ENCODE measurements at regions not wholly inside any gene's neighbourhood (a gene's known extent, or its start where the extent isn't known, plus 50 kb on each side); places are given as distances from the start of the nearest gene placed in this dataset.
"Not testable (repeated sequence)": the region's sequence is repeated elsewhere in the genome, so short reads cannot be mapped to it uniquely, and the experiment has no call there.

DNA sequence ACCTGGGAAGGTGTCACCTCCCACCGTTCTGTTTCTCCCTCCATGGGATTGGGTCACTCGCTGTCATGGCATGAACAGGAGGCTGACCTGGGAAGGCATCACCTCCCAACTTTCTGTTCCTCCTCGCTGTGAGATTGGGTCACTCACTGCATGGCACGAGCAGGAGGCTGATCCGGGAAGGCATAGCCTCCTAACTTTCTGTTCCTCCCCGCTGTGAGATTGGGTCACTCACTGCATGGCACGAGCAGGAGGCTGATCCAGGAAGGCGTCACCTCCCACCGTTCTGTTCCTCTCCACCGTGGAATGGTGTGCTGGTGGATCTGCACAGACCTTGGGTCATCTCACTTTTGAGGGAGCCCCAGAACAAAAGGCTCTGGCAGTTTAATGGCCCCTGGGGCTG lies 239.2 kb upstream of the PRKCQ start:
- DNase-seq (ENCODE audit: low read depth) = no peak

DNA sequence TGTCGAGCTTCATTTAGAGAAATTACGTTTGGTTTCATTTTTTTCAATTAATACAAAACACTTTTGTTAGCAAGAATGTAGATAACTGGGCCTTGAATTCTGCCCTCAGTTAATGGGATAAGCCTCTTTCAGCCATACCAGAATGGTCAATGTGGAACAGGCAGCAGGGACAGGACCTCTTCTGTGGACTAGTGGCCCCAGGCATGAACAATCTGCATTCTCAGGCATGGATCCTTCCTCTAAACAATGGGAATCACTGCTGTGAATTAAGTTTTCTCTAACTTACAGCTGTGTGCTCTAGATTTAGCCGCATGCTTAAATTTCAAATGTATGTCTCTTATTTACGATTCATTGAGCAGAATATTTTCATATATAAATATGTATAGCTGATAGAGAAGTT lies 237.7 kb upstream of the PRKCQ start:
- DNase-seq (ENCODE audit: low read depth) = no peak

DNA sequence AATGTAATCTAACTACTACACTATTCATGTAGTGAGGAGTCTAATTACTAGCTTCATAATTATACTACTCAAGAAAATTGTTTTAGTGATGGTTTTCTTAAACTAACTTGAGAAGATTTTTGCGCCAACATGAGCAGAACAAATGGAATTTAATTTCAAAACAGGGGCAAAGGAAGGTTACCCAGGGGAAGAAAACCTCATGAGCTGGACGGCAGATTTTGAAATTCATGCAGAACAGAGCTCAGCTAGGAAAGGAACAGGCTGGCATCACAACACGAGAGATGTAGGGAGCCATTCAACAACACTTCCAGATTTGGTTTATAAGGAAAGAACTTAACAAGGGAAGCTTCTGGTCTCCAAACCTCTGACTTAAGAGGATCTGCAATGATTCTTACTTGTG lies 235.3 kb upstream of the PRKCQ start:
- DNase-seq (ENCODE audit: low read depth) = no peak

DNA sequence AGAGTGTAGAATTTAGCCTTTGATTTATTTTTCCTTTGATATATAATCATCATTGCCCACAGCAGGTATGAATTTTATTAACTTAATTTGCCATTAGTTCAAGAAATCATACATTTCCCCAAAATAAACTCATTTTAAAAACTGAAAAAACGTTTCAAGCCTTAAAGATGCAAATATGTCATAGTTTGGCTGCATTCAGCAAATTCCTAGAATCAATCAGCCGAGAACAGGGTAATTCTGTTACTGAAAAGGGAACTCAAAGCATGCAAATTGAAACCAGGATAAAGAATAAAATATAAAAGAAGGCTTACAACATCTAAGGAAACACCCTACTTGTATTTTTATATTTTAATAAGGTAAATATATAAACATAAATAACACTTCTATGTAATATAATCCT lies 233.8 kb upstream of the PRKCQ start:
- no peak for DNase-seq (ENCODE audit: low read depth)

DNA sequence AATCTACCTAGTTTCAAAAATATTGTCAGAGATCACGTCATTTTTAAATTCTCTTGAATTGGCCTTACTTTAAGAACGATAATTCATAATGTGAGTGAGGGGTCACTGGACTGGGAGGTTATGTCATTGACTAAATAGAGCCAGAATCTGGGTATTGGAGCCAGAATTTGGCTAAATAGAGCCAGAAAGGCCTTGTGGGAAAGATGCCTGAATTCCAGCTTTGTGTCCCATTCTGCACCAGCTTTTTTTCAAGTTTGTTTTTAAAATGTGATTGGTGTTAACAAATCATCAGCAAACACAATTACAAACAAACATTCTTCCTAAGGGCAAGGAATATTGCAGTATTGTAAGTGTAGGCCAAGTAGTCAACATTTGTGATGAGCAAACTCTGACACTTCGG lies 233.2 kb upstream of the PRKCQ start:
- no peak for DNase-seq (ENCODE audit: low read depth)

DNA sequence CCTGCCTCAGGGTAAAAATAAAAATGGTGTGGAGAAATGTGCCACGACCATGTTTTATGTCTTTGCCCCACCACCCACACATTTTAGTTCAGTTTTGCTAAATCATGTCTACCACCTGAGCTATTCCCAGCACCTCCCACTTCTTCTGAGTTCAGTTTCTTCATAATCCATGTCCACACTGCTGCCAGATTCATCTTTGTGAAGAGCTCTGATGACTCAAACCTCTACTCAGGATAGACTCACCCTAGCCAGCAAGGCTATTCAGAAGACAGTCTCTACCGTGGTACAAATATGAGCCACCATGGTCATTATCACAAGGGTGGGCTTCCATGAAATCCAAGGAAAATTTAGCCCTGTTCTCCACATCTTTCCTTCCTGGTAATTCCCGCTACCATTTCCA lies 231.1 kb upstream of the PRKCQ start:
- DNase-seq (ENCODE audit: low read depth) = peak; percentile 20

DNA sequence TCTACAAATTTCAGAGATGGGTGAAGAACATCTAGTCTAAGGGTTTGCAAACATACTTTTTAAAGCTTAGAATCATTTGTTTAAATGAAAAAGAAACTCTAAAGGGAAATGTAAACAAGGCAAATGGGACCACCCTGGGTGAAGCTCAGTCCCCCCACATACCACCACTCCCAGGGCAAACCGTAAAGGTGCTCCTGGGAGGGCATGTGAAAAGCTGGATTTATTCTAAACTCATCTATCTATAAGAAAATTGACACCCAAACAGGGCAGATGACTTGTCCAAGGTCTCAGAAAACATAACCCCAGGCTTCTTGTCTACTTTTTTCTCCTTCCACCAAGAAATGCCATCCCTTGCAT lies 223.3 kb upstream of the PRKCQ start:
- DNase-seq (ENCODE audit: low read depth) = no peak

DNA sequence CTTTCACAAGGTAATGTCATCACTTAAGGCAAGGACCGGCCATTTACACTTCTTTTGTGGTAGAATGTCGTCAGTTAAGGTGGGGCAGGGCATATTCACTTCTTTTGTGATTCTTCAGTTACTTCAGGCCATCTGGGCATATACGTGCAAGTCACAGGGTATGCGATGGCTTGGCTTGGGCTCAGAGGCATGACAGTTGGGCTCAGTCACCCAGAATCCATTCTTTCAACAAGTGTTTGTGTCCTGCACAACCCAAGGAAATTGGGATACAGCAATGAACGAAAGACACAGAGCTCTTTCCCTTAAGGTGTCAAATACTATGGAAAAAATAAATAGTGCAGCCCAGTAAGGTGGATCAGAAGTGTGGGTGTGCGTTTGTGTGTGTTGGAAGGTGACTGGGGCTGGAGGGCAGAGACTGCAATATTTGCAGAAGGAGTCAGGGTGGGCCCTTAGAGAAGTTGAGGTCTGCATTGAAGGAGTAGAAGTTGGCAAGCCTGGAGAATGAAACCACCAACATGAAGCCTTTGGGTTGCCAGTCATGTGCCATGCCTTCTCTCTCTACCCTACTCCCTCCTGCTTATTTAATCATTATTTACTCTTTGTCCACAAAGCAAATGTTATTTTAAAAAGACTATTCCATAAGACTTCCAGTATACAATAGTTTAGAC lies 222.8 kb upstream of the PRKCQ start:
- no peak for DNase-seq (ENCODE audit: low read depth)

DNA sequence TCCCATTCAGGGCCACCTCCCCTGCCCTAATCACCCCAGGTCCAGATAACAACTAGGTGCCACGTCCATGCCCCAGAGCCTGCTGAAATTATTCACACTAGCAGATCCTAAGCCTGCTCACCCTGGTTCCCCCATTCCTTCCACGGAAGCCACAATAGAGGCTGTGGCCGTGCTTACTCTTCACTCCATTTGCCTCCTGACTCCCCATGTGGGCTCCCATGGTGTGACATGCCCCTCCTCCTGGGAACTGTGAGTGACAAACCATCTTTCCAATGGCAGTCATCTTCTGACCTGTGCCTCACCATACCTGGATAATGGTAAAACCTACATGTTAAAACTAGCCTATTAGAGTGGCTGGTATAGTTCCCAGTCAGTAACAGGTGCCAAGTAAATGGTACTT lies 216.2 kb upstream of the PRKCQ start:
- DNase-seq (ENCODE audit: low read depth) = no peak

DNA sequence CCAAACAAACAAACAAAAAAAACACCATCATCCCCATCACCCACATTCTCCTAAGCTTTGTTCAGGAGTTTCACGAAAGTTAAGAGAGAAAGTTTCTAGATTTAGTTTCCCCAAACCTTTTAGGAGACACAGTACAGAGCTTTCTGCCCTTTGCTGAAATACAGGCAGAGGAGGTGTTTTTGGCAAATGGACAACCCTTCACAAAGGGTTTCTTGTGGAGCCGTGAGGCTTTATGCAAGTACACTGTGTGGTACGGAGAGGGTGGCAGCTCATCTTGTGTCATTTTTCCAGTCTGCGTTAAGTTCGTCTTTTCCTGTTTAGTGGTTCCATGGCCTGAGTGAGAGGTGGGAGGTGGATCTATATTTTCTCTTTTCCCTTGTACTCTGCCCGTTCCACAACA lies 215.5 kb upstream of the PRKCQ start:
- DNase-seq (ENCODE audit: low read depth) = no peak

DNA sequence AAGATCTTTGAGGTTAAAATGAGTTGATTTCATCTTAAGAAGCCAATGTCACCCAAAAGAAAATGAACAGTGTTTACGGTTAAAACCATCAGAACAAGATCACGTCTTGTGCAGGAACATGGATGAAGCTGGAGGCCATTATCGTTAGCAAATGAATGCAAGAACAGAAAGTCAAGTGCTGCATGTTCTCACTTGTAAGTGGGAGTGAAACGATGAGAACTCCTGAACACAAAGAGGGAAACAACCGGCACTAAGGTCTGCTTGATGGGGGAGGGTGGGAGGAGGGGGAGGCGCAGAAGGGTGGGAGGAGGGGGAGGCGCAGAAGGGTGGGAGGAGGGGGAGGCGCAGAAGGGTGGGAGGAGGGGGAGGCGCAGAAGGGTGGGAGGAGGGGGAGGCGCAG lies 214.8 kb upstream of the PRKCQ start:
- not testable (repeated sequence) for DNase-seq (ENCODE audit: low read depth)

DNA sequence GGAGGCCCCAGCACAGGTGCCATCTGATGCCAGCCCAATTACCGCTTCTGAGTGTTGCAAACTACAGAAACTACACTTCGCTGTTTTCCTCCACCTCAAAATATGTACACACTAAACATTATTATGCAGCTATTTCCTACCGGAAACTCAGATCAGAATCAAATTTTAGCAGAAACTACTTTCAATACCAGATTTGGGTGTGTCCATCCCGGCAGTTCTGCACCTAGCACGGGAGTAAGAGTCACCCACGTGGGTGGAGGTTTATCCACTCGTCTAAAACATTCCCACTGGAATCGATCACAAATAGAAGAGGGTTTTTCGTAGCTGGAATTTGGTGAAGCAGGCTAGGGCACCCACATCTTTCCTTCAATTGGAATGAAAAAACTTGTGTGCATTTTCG lies 214.4 kb upstream of the PRKCQ start:
- no peak for DNase-seq (ENCODE audit: low read depth)

DNA sequence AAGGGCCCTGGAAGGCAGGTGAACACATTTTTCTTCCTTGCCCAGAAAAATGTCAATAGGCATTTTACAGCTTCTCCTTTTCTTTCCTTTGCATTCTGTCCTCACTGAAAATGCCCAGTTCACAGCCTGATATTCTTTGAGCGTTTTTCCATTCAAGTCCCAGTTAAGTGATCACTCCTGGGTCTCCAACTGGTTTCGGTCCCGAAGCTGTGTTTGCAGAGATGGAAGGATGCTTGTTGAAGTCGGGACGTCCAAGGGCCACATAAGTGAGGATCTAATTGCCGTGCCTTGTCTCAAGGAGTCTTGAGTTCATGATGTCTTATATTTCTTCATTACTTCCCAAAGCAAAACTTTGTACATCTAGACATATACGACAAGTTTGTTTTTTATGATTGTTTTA lies 208.7 kb upstream of the PRKCQ start:
- DNase-seq (ENCODE audit: low read depth) = no peak

DNA sequence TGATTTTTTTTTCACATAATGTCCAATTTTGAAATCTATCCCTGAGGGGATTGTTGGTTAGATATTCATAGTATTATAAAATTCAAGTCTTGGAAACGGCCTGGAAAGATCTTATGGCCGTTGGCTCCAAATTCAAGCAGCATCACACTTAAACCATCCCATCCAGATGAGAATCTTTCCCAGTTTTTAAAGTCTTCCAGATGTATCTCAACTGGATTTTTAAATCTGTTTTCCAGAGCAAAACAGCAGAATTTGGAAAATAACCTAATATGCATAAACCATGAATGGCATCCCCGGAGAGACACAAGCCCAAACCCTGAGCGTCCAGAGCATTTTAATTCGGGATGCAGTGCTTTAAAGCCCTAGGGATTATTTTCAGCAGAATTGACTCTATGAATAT lies 208.2 kb upstream of the PRKCQ start:
- no peak for DNase-seq (ENCODE audit: low read depth)

DNA sequence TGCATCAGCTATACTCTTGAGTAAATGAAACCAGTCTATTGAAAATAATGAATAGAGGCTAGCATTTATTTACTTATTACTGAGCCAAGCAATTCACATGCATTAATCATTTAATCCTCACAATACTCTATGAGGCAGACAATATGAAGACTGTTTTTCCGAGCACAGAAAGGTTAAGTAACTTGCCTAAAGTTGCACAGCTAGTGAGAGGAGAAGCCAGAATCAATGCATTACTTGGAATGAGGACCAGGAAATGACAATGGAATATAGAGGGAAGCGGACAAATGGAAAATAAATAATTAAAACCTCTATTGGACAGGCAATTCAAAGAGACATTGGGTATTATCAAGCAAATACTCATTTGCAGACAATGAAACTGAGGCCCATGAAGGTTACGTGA lies 207.6 kb upstream of the PRKCQ start:
- DNase-seq (ENCODE audit: low read depth) = no peak

DNA sequence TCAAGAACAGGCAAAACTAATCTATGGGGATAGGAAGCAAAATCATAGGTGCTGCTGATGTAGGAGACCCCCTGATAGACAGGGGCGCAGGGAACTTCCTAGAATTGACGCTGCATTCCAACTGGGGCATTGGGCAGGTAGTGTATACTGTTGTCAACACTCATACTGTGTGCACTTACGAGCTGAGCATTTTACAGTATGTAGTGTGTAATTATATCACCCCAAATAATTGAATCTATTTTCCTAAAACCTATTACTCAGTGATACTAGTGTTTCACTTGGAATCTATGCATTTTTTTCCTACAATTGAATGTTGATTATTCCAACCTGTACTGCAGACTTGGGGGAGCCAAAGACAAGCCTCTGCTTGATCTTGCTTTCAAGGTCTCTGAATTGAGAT lies 207.0 kb upstream of the PRKCQ start:
- DNase-seq (ENCODE audit: low read depth) = no peak

DNA sequence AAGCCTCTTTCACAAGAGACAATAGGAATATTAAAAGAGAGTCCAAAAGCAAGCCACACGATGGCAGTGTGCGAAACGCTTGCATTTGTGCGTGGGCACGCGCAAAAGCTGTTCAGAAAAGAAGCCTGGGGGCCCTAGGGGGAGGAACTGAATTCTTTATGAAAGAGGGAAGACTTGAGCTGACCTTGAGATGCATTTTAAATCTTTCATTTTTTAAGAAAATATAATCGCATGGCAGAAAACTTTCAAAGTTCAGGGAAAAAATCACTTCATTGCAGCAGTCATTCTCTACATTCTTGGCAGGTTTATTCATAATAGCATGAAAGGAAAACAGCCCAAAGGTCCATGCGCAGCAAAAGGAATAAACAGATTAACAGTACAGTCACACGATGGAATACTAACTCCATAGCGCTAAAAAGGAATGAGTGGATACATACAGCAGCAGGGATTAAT lies 206.5 kb upstream of the PRKCQ start:
- no peak for DNase-seq (ENCODE audit: low read depth)

DNA sequence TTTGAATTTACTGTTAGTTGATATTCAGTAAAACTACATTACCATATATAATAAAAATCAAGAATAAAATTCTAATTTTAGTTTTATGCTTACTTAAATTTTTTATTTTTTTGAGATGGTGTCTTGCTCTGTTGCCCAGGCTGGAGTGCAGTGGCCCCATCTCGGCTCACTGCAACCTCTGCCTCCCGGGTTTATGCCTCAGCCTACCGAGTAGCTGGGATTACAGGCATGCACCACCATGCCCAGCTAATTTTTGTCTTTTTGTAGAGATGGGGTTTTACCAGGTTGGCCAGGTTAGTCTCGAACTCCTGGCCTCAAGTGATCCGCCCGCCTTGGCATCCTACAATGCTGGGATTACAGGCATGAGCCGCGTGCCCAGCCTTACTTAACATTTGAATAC lies 204.4 kb upstream of the PRKCQ start:
- not testable (repeated sequence) for DNase-seq (ENCODE audit: low read depth)

DNA sequence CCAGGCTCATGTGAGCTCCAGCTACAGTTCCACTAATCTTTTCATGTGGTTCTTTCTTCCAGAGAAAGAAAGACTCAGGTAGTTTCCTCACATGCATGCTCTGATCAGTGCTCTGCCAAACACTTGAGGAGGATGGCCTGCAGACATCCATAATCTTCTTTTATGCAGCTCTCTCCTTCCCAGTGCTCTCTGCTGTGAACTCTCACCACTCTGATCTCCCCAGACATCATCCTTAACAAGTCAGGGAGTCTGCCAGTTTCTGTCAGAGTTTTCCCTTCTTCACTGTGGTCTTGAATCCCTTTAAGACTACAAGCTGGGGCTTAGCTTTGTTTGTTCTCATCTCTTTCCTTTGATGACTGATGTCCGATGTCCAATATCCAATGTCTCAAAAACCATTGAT lies 203.4 kb upstream of the PRKCQ start:
- no peak for DNase-seq (ENCODE audit: low read depth)

DNA sequence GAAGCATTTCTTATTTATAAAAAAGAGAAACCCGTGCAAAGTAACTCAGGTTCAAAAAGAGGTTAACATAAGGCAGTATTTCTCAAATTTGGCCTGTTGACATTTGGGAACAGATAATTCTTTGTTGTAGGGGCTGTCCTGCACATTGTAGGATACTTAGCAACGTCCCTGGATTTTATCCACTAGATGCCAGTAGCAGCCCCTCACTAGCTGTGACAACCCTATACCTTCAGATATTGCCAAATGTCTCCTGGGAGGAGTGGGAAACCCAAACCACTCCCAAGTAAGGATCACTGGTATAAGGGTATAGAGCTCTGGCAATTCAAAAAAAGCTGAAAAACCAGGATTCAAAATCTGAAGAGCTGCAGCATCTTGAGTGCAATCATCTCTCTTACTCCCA lies 202.3 kb upstream of the PRKCQ start:
- DNase-seq (ENCODE audit: low read depth) = no peak

DNA sequence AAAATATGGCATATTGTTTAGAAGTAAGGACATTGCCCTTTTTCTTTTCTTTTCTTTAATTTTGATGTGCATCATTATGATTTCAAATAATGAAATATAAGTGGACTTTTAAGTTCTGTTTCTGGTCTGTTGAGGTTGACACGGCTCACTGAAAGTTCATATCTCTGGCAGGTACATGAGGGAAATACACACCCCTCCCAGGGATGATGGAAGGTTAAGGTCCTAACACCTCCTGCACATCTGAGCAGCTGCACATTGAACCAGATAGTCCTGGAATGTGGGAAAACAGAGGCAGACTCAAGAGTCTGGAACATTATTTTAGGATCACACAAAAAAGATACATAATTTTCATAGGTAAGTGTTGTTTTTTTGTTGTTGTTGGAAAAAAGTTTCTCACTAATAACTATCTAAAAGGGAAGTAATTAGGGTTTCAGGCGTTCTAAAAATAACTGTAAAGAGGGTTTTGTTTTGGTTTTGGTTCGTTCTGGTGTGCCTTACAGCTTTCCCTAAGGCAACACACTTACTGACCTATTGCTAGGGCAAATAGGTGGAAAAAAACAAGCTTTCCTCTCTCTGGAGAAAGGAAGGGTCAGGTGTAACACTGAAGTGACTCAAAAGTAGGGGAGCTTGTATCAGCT lies 201.2 kb upstream of the PRKCQ start:
- no peak for DNase-seq (ENCODE audit: low read depth)

DNA sequence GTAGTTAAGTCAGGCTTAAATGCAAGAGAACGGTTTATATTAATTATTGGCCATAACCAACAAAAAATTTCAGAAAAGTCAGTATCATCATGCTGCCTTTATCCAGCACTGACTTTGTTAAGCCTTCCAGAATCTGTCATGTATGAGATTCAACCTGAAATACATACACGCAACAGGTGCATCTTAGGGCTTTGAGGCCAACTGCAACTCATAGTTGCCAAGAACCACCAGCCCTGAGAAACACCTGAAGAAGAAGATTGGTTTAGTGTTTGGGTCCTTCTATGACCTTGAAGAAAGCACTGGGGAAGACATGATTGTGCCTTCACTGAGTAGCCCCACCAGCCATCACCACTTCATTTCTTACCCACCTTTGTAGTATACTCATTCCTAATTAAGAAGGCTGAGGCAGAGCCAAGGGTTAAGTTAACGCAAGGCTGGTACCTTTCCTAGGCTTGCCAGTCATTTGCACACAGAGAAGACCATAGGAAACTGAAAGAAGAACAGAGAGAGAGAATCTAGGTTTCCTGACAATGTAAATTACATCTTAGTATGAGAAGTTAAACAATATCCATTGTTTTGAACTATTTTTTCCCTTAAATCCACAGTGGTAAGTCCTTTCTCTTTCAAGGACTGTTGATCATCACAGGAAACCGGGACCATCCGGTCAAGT lies 200.1 kb upstream of the PRKCQ start:
- no peak for DNase-seq (ENCODE audit: low read depth)

All from HT1080 (cell line).